GM06990 (cell line): ENCODE measurements at regions not wholly inside any gene's neighbourhood (a gene's known extent, or its start where the extent isn't known, plus 50 kb on each side); places are given as distances from the start of the nearest gene placed in this dataset.

ENCODE experiments used
- DNase-seq: peaks from one replicate; pipeline ENCODE4 v3.0.0-alpha.2; 2011; ENCODE audit not compliant: insufficient read length; ENCODE audit errors: extremely low read depth
- H3K27me3 ChIP-seq: replicated peaks from 2 replicates; pipeline ENCODE4 v1.6.0; 2011; ENCODE audit warnings: low read length; ENCODE audit not compliant: control insufficient read depth, insufficient read depth
- H3K36me3 ChIP-seq: 2 replicates; pipeline ENCODE4 v1.5.1; 2011; ENCODE audit warnings: low read length; ENCODE audit not compliant: control insufficient read depth, insufficient read depth
- H3K4me3 ChIP-seq: replicated peaks from 2 replicates; pipeline ENCODE4 v1.5.1; 2011; ENCODE audit warnings: low read depth, mild to moderate bottlenecking, control low read depth, low read length
- TF ChIP-seq, protein P1 (sequence below): IDR thresholded peaks from 2 replicates; pipeline ENCODE4 v1.5.1; 2011; ENCODE audit warnings: low read length, control low read depth, mild to moderate bottlenecking, inconsistent platforms; ENCODE audit not compliant: insufficient read depth, poor library complexity, severe bottlenecking

- TF ChIP-seq, protein P1, sequence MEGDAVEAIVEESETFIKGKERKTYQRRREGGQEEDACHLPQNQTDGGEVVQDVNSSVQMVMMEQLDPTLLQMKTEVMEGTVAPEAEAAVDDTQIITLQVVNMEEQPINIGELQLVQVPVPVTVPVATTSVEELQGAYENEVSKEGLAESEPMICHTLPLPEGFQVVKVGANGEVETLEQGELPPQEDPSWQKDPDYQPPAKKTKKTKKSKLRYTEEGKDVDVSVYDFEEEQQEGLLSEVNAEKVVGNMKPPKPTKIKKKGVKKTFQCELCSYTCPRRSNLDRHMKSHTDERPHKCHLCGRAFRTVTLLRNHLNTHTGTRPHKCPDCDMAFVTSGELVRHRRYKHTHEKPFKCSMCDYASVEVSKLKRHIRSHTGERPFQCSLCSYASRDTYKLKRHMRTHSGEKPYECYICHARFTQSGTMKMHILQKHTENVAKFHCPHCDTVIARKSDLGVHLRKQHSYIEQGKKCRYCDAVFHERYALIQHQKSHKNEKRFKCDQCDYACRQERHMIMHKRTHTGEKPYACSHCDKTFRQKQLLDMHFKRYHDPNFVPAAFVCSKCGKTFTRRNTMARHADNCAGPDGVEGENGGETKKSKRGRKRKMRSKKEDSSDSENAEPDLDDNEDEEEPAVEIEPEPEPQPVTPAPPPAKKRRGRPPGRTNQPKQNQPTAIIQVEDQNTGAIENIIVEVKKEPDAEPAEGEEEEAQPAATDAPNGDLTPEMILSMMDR: no peak
- H3K27me3 ChIP-seq: no peaks in the 10 kb centered on the region
- no peak for DNase-seq
- no peak overlapping the region for H3K4me3 ChIP-seq
- H3K36me3 ChIP-seq: no peaks in the 10 kb centered on the region
Observed at GRCh38 chr6:88454658-88455057, 288.5 kb upstream of the CNR1 start.

GRCh38 chr6:88449770-88450169, 283.6 kb upstream of the CNR1 start:
- TF ChIP-seq, protein P1: no peak
- DNase-seq: no peak
- no peaks in the 10 kb centered on the region for H3K36me3 ChIP-seq
- no peak overlapping the region for H3K4me3 ChIP-seq
- no peaks in the 10 kb centered on the region for H3K27me3 ChIP-seq

DNA sequence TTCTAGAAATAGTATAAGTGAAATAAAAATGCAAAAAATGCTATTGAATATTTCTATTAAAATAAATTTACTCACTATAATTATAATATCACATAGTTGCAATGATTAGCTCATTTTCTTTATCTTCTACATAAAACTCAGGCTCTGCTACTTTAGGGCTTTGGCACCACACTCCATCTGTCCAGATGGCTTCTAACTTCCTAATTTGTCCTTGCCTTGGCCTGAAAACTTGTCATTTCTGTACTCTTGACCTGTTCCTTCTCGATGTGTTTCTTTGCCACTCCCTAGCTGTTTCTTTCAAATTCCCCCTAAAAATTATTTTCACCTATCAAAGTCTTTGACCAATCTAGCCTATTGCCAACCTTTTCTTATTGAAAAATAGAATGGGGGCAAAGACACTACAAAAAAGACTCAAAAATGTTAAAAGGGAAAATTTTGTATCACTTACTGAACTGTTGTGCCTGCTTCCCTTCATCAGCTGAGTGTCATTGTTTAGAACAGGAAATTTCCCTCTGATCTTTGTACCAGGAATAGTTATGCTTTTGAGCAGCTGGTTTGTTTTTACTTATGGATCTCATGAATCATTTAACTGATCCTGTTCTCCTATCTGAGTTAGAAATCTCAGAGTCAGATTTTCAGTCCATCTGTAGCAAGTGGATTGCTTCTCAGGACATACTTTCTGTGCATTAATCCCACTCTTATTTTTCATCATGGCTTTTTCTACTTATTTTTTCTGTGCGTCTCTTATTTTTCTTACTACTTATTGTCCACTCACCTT, 279.2 kb upstream of the CNR1 start:
- Histone ChIP-seq H3K27me3 (no peaks in the 10 kb centered on the region), H3K4me3 (no peak overlapping the region), H3K36me3 (no peaks in the 10 kb centered on the region)
- no peak for DNase-seq
- TF ChIP-seq, protein P1: no peak

DNA sequence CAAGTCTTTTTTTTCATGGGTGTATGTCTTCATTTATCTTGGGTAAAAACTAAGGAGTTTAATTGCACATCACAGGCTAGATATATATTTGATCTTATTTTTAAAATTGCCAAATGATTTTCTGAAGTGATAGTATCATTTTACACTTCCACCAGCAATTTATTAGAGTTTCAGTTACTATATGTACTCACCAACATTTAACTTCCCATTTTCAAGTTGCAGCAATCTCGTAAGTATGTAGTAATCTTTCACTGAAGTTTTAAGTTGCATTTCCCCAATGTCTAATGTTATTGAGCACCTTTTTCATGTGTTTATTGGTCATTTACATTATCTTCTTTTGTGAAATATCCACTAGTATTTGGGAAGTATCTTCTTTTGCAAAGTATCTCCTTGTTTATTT, 277.4 kb upstream of the CNR1 start:
- DNase-seq: no peak
- H3K4me3 ChIP-seq: no peak overlapping the region
- no peaks in the 10 kb centered on the region for H3K36me3 ChIP-seq
- no peaks in the 10 kb centered on the region for H3K27me3 ChIP-seq
- TF ChIP-seq, protein P1: no peak

- TF ChIP-seq, protein P1: no peak
- no peaks in the 10 kb centered on the region for H3K27me3 ChIP-seq
- DNase-seq: no peak
- H3K36me3 ChIP-seq: no peaks in the 10 kb centered on the region
- no peak overlapping the region for H3K4me3 ChIP-seq
Observed at GRCh38 chr6:88442737-88443136, 276.6 kb upstream of the CNR1 start.

- TF ChIP-seq, protein P1: no peak
- H3K4me3 ChIP-seq: no peak overlapping the region
- DNase-seq: no peak
- H3K27me3 ChIP-seq: no peaks in the 10 kb centered on the region
- no peaks in the 10 kb centered on the region for H3K36me3 ChIP-seq
Observed at GRCh38 chr6:88441346-88441745, 275.2 kb upstream of the CNR1 start.
